Endodermal cell (in vitro differentiated cells): ENCODE measurements at regions not wholly inside any gene's neighbourhood (a gene's known extent, or its start where the extent isn't known, plus 50 kb on each side); places are given as distances from the start of the nearest gene placed in this dataset.

Experiments
- DNase-seq: peaks from one replicate; pipeline ENCODE4 v3.0.0-alpha.2; 2017
- H3K27ac ChIP-seq: 2 replicates; pipeline ENCODE4 v1.5.1; 2013; ENCODE audit warnings: mild to moderate bottlenecking, low read depth, low read length, moderate library complexity
- H3K27me3 ChIP-seq: 2 replicates; pipeline ENCODE4 v1.6.1; 2013; ENCODE audit warnings: mild to moderate bottlenecking, low read length, moderate library complexity; ENCODE audit not compliant: insufficient read depth, control insufficient read depth, poor library complexity, severe bottlenecking
- H3K36me3 ChIP-seq: 2 replicates; pipeline ENCODE4 v1.7.0; 2013; ENCODE audit warnings: mild to moderate bottlenecking, low read length, moderate library complexity; ENCODE audit not compliant: control insufficient read depth, insufficient read depth
- H3K4me1 ChIP-seq: one replicate; pipeline ENCODE4 v1.7.0; 2013; ENCODE audit warnings: low read length; ENCODE audit not compliant: control insufficient read depth, insufficient read depth
- H3K4me3 ChIP-seq: 2 replicates; pipeline ENCODE4 v1.5.1; 2013; ENCODE audit warnings: mild to moderate bottlenecking, low read length, moderate library complexity
- H3K9ac ChIP-seq: 2 replicates; pipeline ENCODE4 v1.6.1; 2013; ENCODE audit warnings: mild to moderate bottlenecking, low read length, moderate library complexity; ENCODE audit not compliant: poor library complexity, severe bottlenecking; ENCODE audit errors: extremely low read depth
- H3K9me3 ChIP-seq: 2 replicates; pipeline ENCODE4 v1.6.1; 2013; ENCODE audit warnings: mild to moderate bottlenecking, low read length, moderate library complexity; ENCODE audit not compliant: control insufficient read depth
- H3K27ac Mint-ChIP-seq: 2 replicates; pipeline ENCODE4 v1.8.0; 2020; ENCODE audit warnings: mixed read lengths
- H3K27me3 Mint-ChIP-seq: 2 replicates; pipeline ENCODE4 v1.8.0; 2021; ENCODE audit warnings: mild to moderate bottlenecking, mixed read lengths; ENCODE audit not compliant: insufficient read depth
- H3K36me3 Mint-ChIP-seq: 2 replicates; pipeline ENCODE4 v1.8.0; 2020; ENCODE audit warnings: low read depth, mixed read lengths
- H3K4me1 Mint-ChIP-seq: 2 replicates; pipeline ENCODE4 v1.8.0; 2020; ENCODE audit warnings: mixed read lengths
- H3K4me3 Mint-ChIP-seq: 2 replicates; pipeline ENCODE4 v1.8.0; 2020; ENCODE audit warnings: mild to moderate bottlenecking, moderate library complexity, mixed read lengths
- H3K9me3 Mint-ChIP-seq: 2 replicates; pipeline ENCODE4 v1.8.0; 2020; ENCODE audit warnings: mild to moderate bottlenecking, mixed read lengths
- WGBS, 2 experiments: methylation state at CpG; one replicate each; pipeline versions ENCODE4 v1.1.5 to v1.1.7; 2013; ENCODE audit warnings: missing lambda C conversion rate in 2 of 2, mixed read lengths in 1 of 2; ENCODE audit not compliant: insufficient coverage in 1 of 2, insufficient read length in 1 of 2; 5-methylcytosine and 5-hydroxymethylcytosine counted together
- TF ChIP-seq, protein P1 (sequence below): fragments of 200-600 bp; sonication (generic); conservative IDR thresholded peaks from 2 replicates; pipeline ENCODE4 v1.5.0; 2021; ENCODE audit warnings: antibody characterized with exemption, mild to moderate bottlenecking

DNA sequence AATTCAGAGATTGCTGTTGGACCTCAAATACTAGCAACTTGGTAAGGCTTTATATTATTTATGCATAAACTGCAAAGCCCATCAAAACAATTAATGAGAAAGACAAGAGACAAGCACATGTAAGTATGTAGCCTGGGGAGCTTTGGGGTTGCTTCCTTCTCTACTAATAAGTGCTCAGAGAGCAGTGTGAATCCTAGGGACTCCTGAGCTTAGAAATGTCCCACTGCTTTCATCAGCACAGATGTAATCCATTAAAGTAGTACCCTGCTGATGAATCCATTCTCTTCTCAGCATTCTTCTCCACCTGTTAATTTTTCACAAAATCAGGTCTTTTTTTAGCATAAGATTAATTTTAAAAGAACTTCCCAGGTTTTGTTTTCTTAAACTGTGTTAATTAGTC lies 485.6 kb downstream of the PTH2R start:
- no peaks in the 10 kb centered on the region for H3K9me3 ChIP-seq
- H3K9ac ChIP-seq, result no peak overlapping the region
- DNase-seq, result no peak
- H3K4me1 ChIP-seq, result no peaks in the 10 kb centered on the region
- Mint-ChIP-seq H3K27ac (no peak overlapping the region), H3K9me3 (peaks cover 19% of the 10 kb centered on the region), H3K27me3 (no peaks in the 10 kb centered on the region), H3K4me1 (peaks cover 21% of the 10 kb centered on the region), H3K36me3 (peaks cover 4% of the 10 kb centered on the region), H3K4me3 (no peak overlapping the region)
- TF ChIP-seq, protein P1, sequence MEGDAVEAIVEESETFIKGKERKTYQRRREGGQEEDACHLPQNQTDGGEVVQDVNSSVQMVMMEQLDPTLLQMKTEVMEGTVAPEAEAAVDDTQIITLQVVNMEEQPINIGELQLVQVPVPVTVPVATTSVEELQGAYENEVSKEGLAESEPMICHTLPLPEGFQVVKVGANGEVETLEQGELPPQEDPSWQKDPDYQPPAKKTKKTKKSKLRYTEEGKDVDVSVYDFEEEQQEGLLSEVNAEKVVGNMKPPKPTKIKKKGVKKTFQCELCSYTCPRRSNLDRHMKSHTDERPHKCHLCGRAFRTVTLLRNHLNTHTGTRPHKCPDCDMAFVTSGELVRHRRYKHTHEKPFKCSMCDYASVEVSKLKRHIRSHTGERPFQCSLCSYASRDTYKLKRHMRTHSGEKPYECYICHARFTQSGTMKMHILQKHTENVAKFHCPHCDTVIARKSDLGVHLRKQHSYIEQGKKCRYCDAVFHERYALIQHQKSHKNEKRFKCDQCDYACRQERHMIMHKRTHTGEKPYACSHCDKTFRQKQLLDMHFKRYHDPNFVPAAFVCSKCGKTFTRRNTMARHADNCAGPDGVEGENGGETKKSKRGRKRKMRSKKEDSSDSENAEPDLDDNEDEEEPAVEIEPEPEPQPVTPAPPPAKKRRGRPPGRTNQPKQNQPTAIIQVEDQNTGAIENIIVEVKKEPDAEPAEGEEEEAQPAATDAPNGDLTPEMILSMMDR, result no peak
- no peaks in the 10 kb centered on the region for H3K36me3 ChIP-seq
- no peak overlapping the region for H3K27ac ChIP-seq
- H3K4me3 ChIP-seq, result peak overlapping the region; percentile 5
- H3K27me3 ChIP-seq, result no peaks in the 10 kb centered on the region

DNA sequence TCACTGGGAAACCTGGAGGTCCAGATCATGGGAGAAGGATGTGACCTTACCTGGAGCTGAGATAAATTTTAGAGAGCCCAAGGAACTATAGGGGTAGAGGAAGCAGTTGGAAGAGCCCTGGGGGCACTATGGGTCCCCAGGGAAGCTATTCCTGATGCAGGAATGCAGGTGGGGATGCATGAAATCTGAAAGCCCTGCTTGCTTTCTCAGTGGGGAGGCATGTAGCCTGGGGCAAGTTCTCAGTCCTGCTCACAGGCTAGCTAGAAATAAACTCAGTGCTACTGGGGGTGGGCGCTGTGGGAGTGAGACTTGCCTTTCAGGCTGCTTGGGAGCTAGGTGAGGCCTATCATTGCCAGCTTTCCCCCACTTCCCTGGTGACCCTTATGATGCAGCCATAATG lies 499.7 kb downstream of the PTH2R start:
- Mint-ChIP-seq H3K4me3 (no peak overlapping the region), H3K9me3 (peaks cover 23% of the 10 kb centered on the region), H3K27me3 (no peaks in the 10 kb centered on the region), H3K36me3 (peaks cover 1% of the 10 kb centered on the region), H3K4me1 (peaks cover 14% of the 10 kb centered on the region), H3K27ac (no peak overlapping the region)
- H3K9ac ChIP-seq, result no peak overlapping the region
- peaks cover 6% of the 10 kb centered on the region for H3K9me3 ChIP-seq
- 75 to 94% methylated on average over 1 of the region's 1 CpG for WGBS, 2 experiments
- H3K36me3 ChIP-seq, result no peaks in the 10 kb centered on the region
- DNase-seq, result peak; percentile 72
- no peak overlapping the region for H3K4me3 ChIP-seq
- TF ChIP-seq, protein P1, result no peak
- no peaks in the 10 kb centered on the region for H3K4me1 ChIP-seq
- H3K27me3 ChIP-seq, result no peaks in the 10 kb centered on the region
- H3K27ac ChIP-seq, result no peak overlapping the region

DNA sequence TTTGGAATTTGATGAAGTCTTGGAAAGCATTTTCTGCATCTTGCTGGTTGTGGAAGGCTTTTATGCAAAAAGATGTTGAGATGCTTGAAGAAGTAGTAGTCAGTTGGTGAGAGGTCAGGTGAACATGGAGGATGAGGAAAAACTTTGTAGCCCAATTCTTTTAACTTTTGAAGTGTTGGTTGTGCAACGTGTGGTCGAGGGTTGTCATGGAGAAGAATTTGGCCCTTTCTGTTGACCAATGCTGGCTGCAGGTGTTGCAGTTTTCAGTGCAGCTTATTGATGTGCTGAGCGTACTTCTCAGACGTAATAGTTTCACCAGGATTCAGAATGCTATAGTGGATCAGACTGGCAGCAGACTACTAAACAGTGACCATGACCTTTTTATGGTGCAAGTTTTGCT lies 508.4 kb upstream of the MAP2 start:
- H3K4me3 Mint-ChIP-seq, result no peak overlapping the region
- Histone ChIP-seq H3K4me3 (no peak overlapping the region), H3K4me1 (no peaks in the 10 kb centered on the region), H3K27me3 (no peaks in the 10 kb centered on the region), H3K9ac (no peak overlapping the region), H3K36me3 (no peaks in the 10 kb centered on the region), H3K9me3 (peaks cover 6% of the 10 kb centered on the region), H3K27ac (no peak overlapping the region)
- no peaks in the 10 kb centered on the region for H3K4me1 Mint-ChIP-seq
- H3K9me3 Mint-ChIP-seq, result peaks cover 10% of the 10 kb centered on the region
- DNase-seq, result no peak
- H3K27me3 Mint-ChIP-seq, result no peaks in the 10 kb centered on the region
- no peak overlapping the region for H3K27ac Mint-ChIP-seq
- H3K36me3 Mint-ChIP-seq, result no peaks in the 10 kb centered on the region
- WGBS, 2 experiments, result 89 to 93% methylated on average over 4 of the region's 4 CpGs
- TF ChIP-seq, protein P1, result no peak
